ENCODE measurements at regions not wholly inside any gene's neighbourhood (a gene's known extent, or its start where the extent isn't known, plus 50 kb on each side); places are given as distances from the start of the nearest gene placed in this dataset.

GRCh38 chr14:58735596-58735995 is 97.8 kb downstream of the DACT1 start:
- H3K36me3 ChIP-seq = no peaks in the 10 kb centered on the region
- no peak for DNase-seq
- no peak overlapping the region for H3K27ac ChIP-seq
- TF ChIP-seq POLR2A (IDR thresholded peaks at IDR 0.05) = no peak
- TF ChIP-seq, protein P1, sequence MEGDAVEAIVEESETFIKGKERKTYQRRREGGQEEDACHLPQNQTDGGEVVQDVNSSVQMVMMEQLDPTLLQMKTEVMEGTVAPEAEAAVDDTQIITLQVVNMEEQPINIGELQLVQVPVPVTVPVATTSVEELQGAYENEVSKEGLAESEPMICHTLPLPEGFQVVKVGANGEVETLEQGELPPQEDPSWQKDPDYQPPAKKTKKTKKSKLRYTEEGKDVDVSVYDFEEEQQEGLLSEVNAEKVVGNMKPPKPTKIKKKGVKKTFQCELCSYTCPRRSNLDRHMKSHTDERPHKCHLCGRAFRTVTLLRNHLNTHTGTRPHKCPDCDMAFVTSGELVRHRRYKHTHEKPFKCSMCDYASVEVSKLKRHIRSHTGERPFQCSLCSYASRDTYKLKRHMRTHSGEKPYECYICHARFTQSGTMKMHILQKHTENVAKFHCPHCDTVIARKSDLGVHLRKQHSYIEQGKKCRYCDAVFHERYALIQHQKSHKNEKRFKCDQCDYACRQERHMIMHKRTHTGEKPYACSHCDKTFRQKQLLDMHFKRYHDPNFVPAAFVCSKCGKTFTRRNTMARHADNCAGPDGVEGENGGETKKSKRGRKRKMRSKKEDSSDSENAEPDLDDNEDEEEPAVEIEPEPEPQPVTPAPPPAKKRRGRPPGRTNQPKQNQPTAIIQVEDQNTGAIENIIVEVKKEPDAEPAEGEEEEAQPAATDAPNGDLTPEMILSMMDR (IDR thresholded peaks at IDR 0.05) = no peak
- no peak for TF ChIP-seq EP300 (IDR thresholded peaks at IDR 0.05)
- intact Hi-C loops (cut with DNase I) = no loop called here
- no peak overlapping the region for H3K4me3 ChIP-seq
- peaks cover under 1% of the 10 kb centered on the region for H3K4me1 ChIP-seq (ENCODE audit: insufficient read depth)
- no peaks in the 10 kb centered on the region for H3K27me3 ChIP-seq
- WGBS, 3 donors = 89 to 94% (median 93%) methylated on average over 4 of the region's 4 CpGs
- no peaks in the 10 kb centered on the region for H3K9me3 ChIP-seq

GRCh38 chr14:58736606-58737005 is 98.8 kb downstream of the DACT1 start:
- intact Hi-C loops (cut with DNase I) = no loop called here

DNA sequence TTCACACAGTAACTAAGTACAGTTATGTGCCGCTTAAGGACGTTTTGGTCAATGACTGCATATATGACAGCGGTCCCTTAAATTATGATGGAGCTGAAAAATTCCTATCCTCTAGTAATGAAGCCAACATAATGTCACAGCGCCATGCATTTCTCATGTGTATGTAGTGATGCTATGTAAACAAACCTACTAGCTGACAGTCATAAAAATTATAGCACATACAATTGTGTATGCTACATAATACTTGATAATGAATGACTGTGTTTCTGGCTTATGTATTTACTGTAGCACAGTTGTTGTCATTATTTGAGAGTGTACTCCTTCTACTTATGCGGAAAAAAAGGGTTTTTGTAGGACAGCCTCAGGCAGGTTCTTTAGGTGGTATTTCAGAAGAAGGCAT is 99.7 kb downstream of the DACT1 start:
- Histone ChIP-seq H3K36me3 (no peaks in the 10 kb centered on the region), H3K4me3 (no peak overlapping the region), H3K9me3 (no peaks in the 10 kb centered on the region), H3K4me1 (ENCODE audit: insufficient read depth) (peaks cover 2% of the 10 kb centered on the region), H3K27ac (no peak overlapping the region), H3K27me3 (no peaks in the 10 kb centered on the region)
- no peak for TF ChIP-seq POLR2A (IDR thresholded peaks at IDR 0.05)
- TF ChIP-seq, protein P1 (IDR thresholded peaks at IDR 0.05) = no peak
- TF ChIP-seq EP300 (IDR thresholded peaks at IDR 0.05) = no peak
- no peak for DNase-seq
- intact Hi-C loops (cut with DNase I) = no loop called here
- 92 to 97% (median 94%) methylated on average over 5 of the region's 5 CpGs for WGBS, 3 donors

More at GRCh38 chr14:58736606-58737005, 98.8 kb downstream of the DACT1 start:
- 50 to 59% (median 51%) methylated on average over 4 of the region's 4 CpGs for WGBS, 3 donors
- no peaks in the 10 kb centered on the region for H3K36me3 ChIP-seq
- H3K4me1 ChIP-seq (ENCODE audit: insufficient read depth) = peaks cover 2% of the 10 kb centered on the region
- TF ChIP-seq POLR2A (IDR thresholded peaks at IDR 0.05) = no peak
- no peak for TF ChIP-seq EP300 (IDR thresholded peaks at IDR 0.05)
- TF ChIP-seq, protein P1 (IDR thresholded peaks at IDR 0.05) = no peak
- no peak overlapping the region for H3K27ac ChIP-seq
- no peak overlapping the region for H3K4me3 ChIP-seq
- DNase-seq = no peak
- H3K27me3 ChIP-seq = no peaks in the 10 kb centered on the region
- no peaks in the 10 kb centered on the region for H3K9me3 ChIP-seq

- WGBS, 3 donors = 68 to 85% (median 74%) methylated on average over 3 of the region's 3 CpGs
- intact Hi-C loops (cut with DNase I) = no loop called here
Observed at GRCh38 chr14:58738189-58738836, 100.6 kb downstream of the DACT1 start.

More at GRCh38 chr14:58738189-58738836, 100.6 kb downstream of the DACT1 start:
- no peaks in the 10 kb centered on the region for H3K36me3 ChIP-seq
- no peak overlapping the region for H3K27ac ChIP-seq
- TF ChIP-seq, protein P1 (IDR thresholded peaks at IDR 0.05) = no peak
- TF ChIP-seq EP300 (IDR thresholded peaks at IDR 0.05) (no peak), POLR2A (IDR thresholded peaks at IDR 0.05) (no peak)
- peaks cover 2% of the 10 kb centered on the region for H3K4me1 ChIP-seq (ENCODE audit: insufficient read depth)
- no peak overlapping the region for H3K4me3 ChIP-seq
- no peaks in the 10 kb centered on the region for H3K9me3 ChIP-seq
- no peak for DNase-seq
- no peaks in the 10 kb centered on the region for H3K27me3 ChIP-seq
